ENCODE measurements at regions not wholly inside any gene's neighbourhood (a gene's known extent, or its start where the extent isn't known, plus 50 kb on each side); places are given as distances from the start of the nearest gene placed in this dataset.
"Not testable (repeated sequence)": the region's sequence is repeated elsewhere in the genome, so short reads cannot be mapped to it uniquely, and the experiment has no call there.

- H3K27me3 Mint-ChIP-seq; DNase-seq (ENCODE audit: low spot score, unreplicated experiment); H3K4me1 Mint-ChIP-seq (ENCODE audit: low read depth); H3K27ac Mint-ChIP-seq; H3K4me3 Mint-ChIP-seq (ENCODE audit: low read depth); H3K36me3 Mint-ChIP-seq (ENCODE audit: insufficient read depth): not testable (repeated sequence)
- H3K9me3 Mint-ChIP-seq (ENCODE audit: low read depth): peaks cover 13% of the 10 kb centered on the region
Measured at GRCh38 chr15:24531235-24531634, 144.3 kb upstream of the NPAP1 start.

- not testable (repeated sequence) for H3K36me3 Mint-ChIP-seq (ENCODE audit: insufficient read depth); H3K27me3 Mint-ChIP-seq; DNase-seq (ENCODE audit: low spot score, unreplicated experiment); H3K4me3 Mint-ChIP-seq (ENCODE audit: low read depth); H3K9me3 Mint-ChIP-seq (ENCODE audit: low read depth); H3K27ac Mint-ChIP-seq; H3K4me1 Mint-ChIP-seq (ENCODE audit: low read depth)
Measured at GRCh38 chr15:24534032-24534431, 141.5 kb upstream of the NPAP1 start.

- peaks cover 11% of the 10 kb centered on the region for H3K9me3 Mint-ChIP-seq (ENCODE audit: low read depth)
- not testable (repeated sequence) for DNase-seq (ENCODE audit: low spot score, unreplicated experiment); H3K27me3 Mint-ChIP-seq; H3K27ac Mint-ChIP-seq; H3K36me3 Mint-ChIP-seq (ENCODE audit: insufficient read depth); H3K4me3 Mint-ChIP-seq (ENCODE audit: low read depth); H3K4me1 Mint-ChIP-seq (ENCODE audit: low read depth)
Measured at GRCh38 chr15:24557281-24557680, 118.3 kb upstream of the NPAP1 start.

- Mint-ChIP-seq H3K9me3 (ENCODE audit: low read depth) (peaks cover 11% of the 10 kb centered on the region), H3K27me3 (no peaks in the 10 kb centered on the region), H3K36me3 (ENCODE audit: insufficient read depth) (no peaks in the 10 kb centered on the region), H3K27ac (no peak overlapping the region), H3K4me3 (ENCODE audit: low read depth) (no peak overlapping the region), H3K4me1 (ENCODE audit: low read depth) (no peaks in the 10 kb centered on the region)
- no peak for DNase-seq (ENCODE audit: low spot score, unreplicated experiment)
- no peak for TF ChIP-seq CTCF (IDR thresholded peaks at IDR 0.05; ENCODE audit: unreplicated experiment)
Measured at GRCh38 chr15:24607636-24608035, 67.9 kb upstream of the NPAP1 start.

GRCh38 chr15:24617646-24618045 lies 57.9 kb upstream of the NPAP1 start:
- Mint-ChIP-seq H3K4me1 (ENCODE audit: low read depth) (no peaks in the 10 kb centered on the region), H3K27ac (no peak overlapping the region), H3K27me3 (no peaks in the 10 kb centered on the region), H3K9me3 (ENCODE audit: low read depth) (peaks cover 51% of the 10 kb centered on the region), H3K4me3 (ENCODE audit: low read depth) (no peak overlapping the region), H3K36me3 (ENCODE audit: insufficient read depth) (peaks cover 7% of the 10 kb centered on the region)
- TF ChIP-seq CTCF (IDR thresholded peaks at IDR 0.05; ENCODE audit: unreplicated experiment): no peak
- no peak for DNase-seq (ENCODE audit: low spot score, unreplicated experiment)

- no peak for DNase-seq (ENCODE audit: low spot score, unreplicated experiment)
- Mint-ChIP-seq H3K27me3 (no peaks in the 10 kb centered on the region), H3K4me3 (ENCODE audit: low read depth) (no peak overlapping the region), H3K27ac (no peak overlapping the region), H3K9me3 (ENCODE audit: low read depth) (peaks cover 31% of the 10 kb centered on the region), H3K36me3 (ENCODE audit: insufficient read depth) (peaks cover 6% of the 10 kb centered on the region), H3K4me1 (ENCODE audit: low read depth) (no peaks in the 10 kb centered on the region)
- TF ChIP-seq CTCF (IDR thresholded peaks at IDR 0.05; ENCODE audit: unreplicated experiment): no peak
Measured at GRCh38 chr15:24621630-24622215, 53.9 kb upstream of the NPAP1 start.

Data from progenitor cell of endocrine pancreas (in vitro differentiated cells).